GM10248 (cell line): ENCODE measurements at regions not wholly inside any gene's neighbourhood (a gene's known extent, or its start where the extent isn't known, plus 50 kb on each side); places are given as distances from the start of the nearest gene placed in this dataset.

ENCODE experiments used
- CTCF ChIA-PET: fragments of 300-600 bp; sonication (Branson Sonifier 250); formaldehyde crosslinking; extraction: SDS; loops from one replicate; lab custom pipeline; 2021; ENCODE audit warnings: antibody characterized with exemption; lab: Yijun Ruan, JAX
- POLR2A ChIA-PET: fragments of 350-650 bp; sonication (Branson Sonifier 250); formaldehyde crosslinking; extraction: SDS; loops from one replicate; lab custom pipeline; 2020; ENCODE audit warnings: antibody characterized with exemption; lab: Yijun Ruan, JAX
- DNase-seq: peaks from one replicate; pipeline ENCODE4 v3.0.0; 2012; ENCODE audit errors: extremely low spot score
- CTCF ChIP-seq: IDR thresholded peaks from 2 replicates; pipeline ENCODE4 v1.5.1; 2012; ENCODE audit warnings: mild to moderate bottlenecking, low read depth; ENCODE audit errors: extremely low read depth, missing control alignments, control extremely low read depth

- POLR2A ChIA-PET = no interaction called here
- TF ChIP-seq CTCF = no peak
- CTCF ChIA-PET = no interaction called here
- DNase-seq = no peak
These were observed 80.4 kb upstream of the LRIG1 start for GRCh38 chr3:66581256-66581655.

- TF ChIP-seq CTCF = no peak
- ChIA-PET POLR2A (no interaction called here), CTCF (interaction anchor here (1.0 to 2.3 kb wide), 5 partner anchors 10 to 171 kb away, joined by 3 to 6 read pairs (median 3); no protein-coding TSS in a partner anchor)
- peak; percentile 38 for DNase-seq
These were observed 82.0 kb upstream of the LRIG1 start for GRCh38 chr3:66582721-66583423.

GRCh38 chr3:66583424-66584040, 82.7 kb upstream of the LRIG1 start:
- ChIA-PET POLR2A (no interaction called here), CTCF (interaction anchor here (1.1 to 2.3 kb wide), 3 partner anchors 11 to 172 kb away, joined by 3 to 6 read pairs (median 3); no protein-coding TSS in a partner anchor)
- DNase-seq = no peak

GRCh38 chr3:66585520-66586095, 84.8 kb upstream of the LRIG1 start:
- ChIA-PET CTCF (no interaction called here), POLR2A (no interaction called here)
- no peak for DNase-seq
- no peak for TF ChIP-seq CTCF

More at GRCh38 chr3:66583424-66584040, 82.7 kb upstream of the LRIG1 start:
- TF ChIP-seq CTCF = no peak

- ChIA-PET CTCF (no interaction called here), POLR2A (no interaction called here)
These were observed 86.0 kb upstream of the LRIG1 start for GRCh38 chr3:66586853-66587252.

More at GRCh38 chr3:66586853-66587252, 86.0 kb upstream of the LRIG1 start:
- no peak for DNase-seq
- no peak for TF ChIP-seq CTCF
